SU-DHL-6 (cell line): ENCODE measurements at regions not wholly inside any gene's neighbourhood (a gene's known extent, or its start where the extent isn't known, plus 50 kb on each side); places are given as distances from the start of the nearest gene placed in this dataset.

ENCODE experiments used
- H2AFZ ChIP-seq: fragments of 200-600 bp; sonication (generic); 2 replicates; pipeline ENCODE4 v1.6.1; 2014; ENCODE audit warnings: low read depth, mild to moderate bottlenecking, moderate library complexity, mixed read lengths, antibody characterized with exemption, low read length; ENCODE audit not compliant: severe bottlenecking
- H3F3A ChIP-seq: fragments of 200-600 bp; shearing (Covaris generic); 2 replicates; pipeline ENCODE4 v1.6.0; 2016; ENCODE audit warnings: antibody characterized with exemption, mild to moderate bottlenecking; ENCODE audit not compliant: insufficient read depth
- H3K27ac ChIP-seq: fragments of 200-600 bp; sonication (generic); 2 replicates; pipeline ENCODE4 v1.5.1; 2016; ENCODE audit warnings: low read depth, mild to moderate bottlenecking, low read length, moderate library complexity, mixed read lengths
- H3K27me3 ChIP-seq: fragments of 200-600 bp; sonication (generic), shearing (Covaris generic); 2 replicates; pipeline ENCODE4 v1.6.0; 2014; ENCODE audit warnings: mild to moderate bottlenecking, low read length
- H3K36me3 ChIP-seq: fragments of 200-600 bp; sonication (generic); 2 replicates; pipeline ENCODE4 v1.6.1; 2014; ENCODE audit warnings: mild to moderate bottlenecking, low read length, mixed read lengths
- H3K4me2 ChIP-seq: fragments of 300-600, 200-600 bp; shearing (Covaris generic), sonication (generic); 2 replicates; pipeline ENCODE4 v1.6.0; 2014; ENCODE audit warnings: low read length, low read depth, mild to moderate bottlenecking; ENCODE audit not compliant: poor library complexity, severe bottlenecking
- H3K4me3 ChIP-seq: fragments of 200-600 bp; sonication (generic); 2 replicates; pipeline ENCODE4 v1.5.1; 2014; ENCODE audit warnings: antibody characterized with exemption, low read length, mild to moderate bottlenecking, mixed read lengths; ENCODE audit not compliant: insufficient read depth, poor library complexity, severe bottlenecking
- H3K79me2 ChIP-seq: fragments of 200-600 bp; sonication (generic); 2 replicates; pipeline ENCODE4 v1.6.1; 2014; ENCODE audit warnings: mild to moderate bottlenecking, low read length, moderate library complexity; ENCODE audit not compliant: insufficient read depth
- H3K9ac ChIP-seq: fragments of 200-600 bp; sonication (generic); 2 replicates; pipeline ENCODE4 v1.7.0; 2014; ENCODE audit warnings: mild to moderate bottlenecking, low read length
- H3K9me2 ChIP-seq: fragments of 200-600 bp; sonication (generic); replicated peaks from 2 replicates; pipeline ENCODE4 v1.6.1; 2014; ENCODE audit warnings: low read length; ENCODE audit not compliant: insufficient read depth
- H3K9me3 ChIP-seq: fragments of 200-600 bp; sonication (generic); 2 replicates; pipeline ENCODE4 v1.6.1; 2014; ENCODE audit warnings: low read length, mixed read lengths; ENCODE audit not compliant: insufficient read depth
- H4K20me1 ChIP-seq: fragments of 200-600 bp; sonication (generic); 2 replicates; pipeline ENCODE4 v1.6.1; 2014; ENCODE audit warnings: low read depth, mild to moderate bottlenecking, antibody characterized with exemption, low read length, moderate library complexity, mixed read lengths
- CTCF ChIP-seq: fragments of 200-600 bp; sonication (generic); IDR thresholded peaks from one replicate; pipeline ENCODE4 v1.5.1; 2017; ENCODE audit warnings: antibody characterized with exemption, mild to moderate bottlenecking, low read length, moderate library complexity; ENCODE audit not compliant: insufficient read depth, poor library complexity, severe bottlenecking
- EZH2phosphoT487 ChIP-seq: fragments of 200-600 bp; sonication (generic), shearing (Covaris generic); conservative IDR thresholded peaks from 2 replicates; pipeline ENCODE4 v1.6.1; 2018; ENCODE audit warnings: mild to moderate bottlenecking, antibody characterized with exemption, low read length, moderate library complexity, mixed read lengths

- Histone ChIP-seq H2AFZ (no peak overlapping the region), H3K27ac (no peak overlapping the region), H3K4me2 (no peak overlapping the region), H3K36me3 (no peaks in the 10 kb centered on the region), H3K4me3 (no peak overlapping the region), H3K79me2 (no peaks in the 10 kb centered on the region), H3K9me3 (no peaks in the 10 kb centered on the region), H3K9me2 (no peaks in the 10 kb centered on the region), H3F3A (no peaks in the 10 kb centered on the region), H3K9ac (no peak overlapping the region), H3K27me3 (no peaks in the 10 kb centered on the region), H4K20me1 (no peaks in the 10 kb centered on the region)
- TF ChIP-seq CTCF, result no peak
- no peak for TF ChIP-seq EZH2phosphoT487
Measured at GRCh38 chr6:133595111-133595761, 293.7 kb upstream of the TCF21 start.

GRCh38 chr6:133606852-133607251 is 282.1 kb upstream of the TCF21 start:
- Histone ChIP-seq H3K27ac (no peak overlapping the region), H3K79me2 (no peaks in the 10 kb centered on the region), H3K9me3 (no peaks in the 10 kb centered on the region), H3F3A (no peaks in the 10 kb centered on the region), H2AFZ (no peak overlapping the region), H3K9me2 (no peaks in the 10 kb centered on the region), H3K9ac (no peak overlapping the region), H3K4me3 (no peak overlapping the region), H3K36me3 (no peaks in the 10 kb centered on the region), H4K20me1 (no peaks in the 10 kb centered on the region), H3K4me2 (no peak overlapping the region), H3K27me3 (no peaks in the 10 kb centered on the region)
- TF ChIP-seq EZH2phosphoT487 (no peak), CTCF (no peak)

GRCh38 chr6:133608620-133609019 is 280.3 kb upstream of the TCF21 start:
- H3K27me3 ChIP-seq, result no peaks in the 10 kb centered on the region
- no peak overlapping the region for H3K4me2 ChIP-seq
- no peak overlapping the region for H3K27ac ChIP-seq
- no peaks in the 10 kb centered on the region for H4K20me1 ChIP-seq
- TF ChIP-seq CTCF (no peak), EZH2phosphoT487 (no peak)
- no peak overlapping the region for H2AFZ ChIP-seq
- no peaks in the 10 kb centered on the region for H3F3A ChIP-seq
- no peak overlapping the region for H3K9ac ChIP-seq
- no peak overlapping the region for H3K4me3 ChIP-seq
- H3K9me3 ChIP-seq, result no peaks in the 10 kb centered on the region
- no peaks in the 10 kb centered on the region for H3K9me2 ChIP-seq
- H3K36me3 ChIP-seq, result no peaks in the 10 kb centered on the region
- H3K79me2 ChIP-seq, result no peaks in the 10 kb centered on the region
